SK-N-SH treated with all-trans-retinoic acid at 6 μM for 48 hours (cell line): ENCODE measurements at regions not wholly inside any gene's neighbourhood (a gene's known extent, or its start where the extent isn't known, plus 50 kb on each side); places are given as distances from the start of the nearest gene placed in this dataset.

ENCODE experiments used
- ATAC-seq: fragments of 200-7000 bp; cut with Tn5 transposase; 3 replicates; pipeline ENCODE4 v1.9.1; 2020; ENCODE audit warnings: mild to moderate bottlenecking, moderate library complexity
- BACH2 ChIP-seq: fragments of 250-450 bp; sonication (Bioruptor Pico); IDR thresholded peaks from 2 replicates; pipeline ENCODE4 v1.9.0; 2021; ENCODE audit warnings: mild to moderate bottlenecking, borderline replicate concordance
- CSDC2 ChIP-seq: fragments of 250-450 bp; sonication (Bioruptor Pico); IDR thresholded peaks from 2 replicates; pipeline ENCODE4 v1.5.0; 2020; ENCODE audit warnings: mild to moderate bottlenecking, moderate library complexity
- ESRRG ChIP-seq: fragments of 250-450 bp; sonication (Bioruptor Pico); IDR thresholded peaks from 2 replicates; pipeline ENCODE4 v1.6.1; 2021; ENCODE audit warnings: mild to moderate bottlenecking
- GLIS3 ChIP-seq: fragments of 250-450 bp; sonication (Bioruptor Pico); IDR thresholded peaks from 2 replicates; pipeline ENCODE4 v1.5.0; 2020; ENCODE audit warnings: mild to moderate bottlenecking, moderate library complexity
- ISL1 ChIP-seq: fragments of 250-450 bp; sonication (Bioruptor Pico); IDR thresholded peaks from 2 replicates; pipeline ENCODE4 v2.1.2; 2022; ENCODE audit warnings: mild to moderate bottlenecking, moderate library complexity
- PPARA ChIP-seq: fragments of 250-450 bp; sonication (Bioruptor Pico); IDR thresholded peaks from 2 replicates; pipeline ENCODE4 v1.5.0; 2020; ENCODE audit warnings: mild to moderate bottlenecking, borderline replicate concordance
- RARB ChIP-seq: fragments of 250-450 bp; sonication (Bioruptor Pico); IDR thresholded peaks from 2 replicates; pipeline ENCODE4 v1.8.0; 2021; ENCODE audit warnings: mild to moderate bottlenecking, moderate library complexity
- SNAI2 ChIP-seq: fragments of 250-450 bp; sonication (Bioruptor Pico); IDR thresholded peaks from 2 replicates; pipeline ENCODE4 v1.5.0; 2020; ENCODE audit warnings: mild to moderate bottlenecking, moderate library complexity
- TCF4 ChIP-seq: fragments of 250-450 bp; sonication (Bioruptor Pico); IDR thresholded peaks from 2 replicates; pipeline ENCODE4 v1.8.0; 2021; ENCODE audit warnings: mild to moderate bottlenecking, moderate library complexity, borderline replicate concordance
- TOX ChIP-seq: fragments of 250-450 bp; sonication (Bioruptor Pico); IDR thresholded peaks from 2 replicates; pipeline ENCODE4 v1.8.0; 2021; ENCODE audit warnings: mild to moderate bottlenecking, moderate library complexity, borderline replicate concordance
- ZC3H10 ChIP-seq: fragments of 250-450 bp; sonication (Bioruptor Pico); IDR thresholded peaks from 2 replicates; pipeline ENCODE4 v1.5.1; 2021; ENCODE audit warnings: mild to moderate bottlenecking, moderate library complexity
- ZFP3 ChIP-seq: fragments of 250-450 bp; sonication (Bioruptor Pico); IDR thresholded peaks from 2 replicates; pipeline ENCODE4 v1.5.0; 2020; ENCODE audit warnings: mild to moderate bottlenecking, moderate library complexity
- ZFP30 ChIP-seq: fragments of 450-650 bp; formaldehyde crosslinking; IDR thresholded peaks from 2 replicates; pipeline ENCODE4 v1.5.0; 2022; ENCODE audit warnings: mild to moderate bottlenecking, moderate library complexity
- ZNF565 ChIP-seq: fragments of 450-650 bp; formaldehyde crosslinking; conservative IDR thresholded peaks from 2 replicates; pipeline ENCODE4 v1.5.0; 2020; ENCODE audit warnings: low read depth, mild to moderate bottlenecking, moderate library complexity
- ZNF70 ChIP-seq: fragments of 450-650 bp; formaldehyde crosslinking; IDR thresholded peaks from 2 replicates; pipeline ENCODE4 v1.5.0; 2020; ENCODE audit warnings: mild to moderate bottlenecking, moderate library complexity
- ZNF8 ChIP-seq: fragments of 450-650 bp; formaldehyde crosslinking; IDR thresholded peaks from 2 replicates; pipeline ENCODE4 v1.5.0; 2020; ENCODE audit warnings: mild to moderate bottlenecking, moderate library complexity
- TF ChIP-seq, protein P1 (sequence below): fragments of 250-450 bp; sonication (Bioruptor Pico); IDR thresholded peaks from 2 replicates; pipeline ENCODE4 v1.8.0; 2020; ENCODE audit warnings: mild to moderate bottlenecking, moderate library complexity, borderline replicate concordance
- TF ChIP-seq, protein P2 (sequence below): fragments of 250-450 bp; sonication (Bioruptor Pico); IDR thresholded peaks from 2 replicates; pipeline ENCODE4 v1.5.0; 2020; ENCODE audit warnings: mild to moderate bottlenecking, moderate library complexity
- TF ChIP-seq, protein P3 (sequence below): fragments of 250-450 bp; sonication (Bioruptor Pico); IDR thresholded peaks from 2 replicates; pipeline ENCODE4 v1.5.1; 2021; ENCODE audit warnings: mild to moderate bottlenecking, moderate library complexity
- TF ChIP-seq, protein P4 (sequence below): fragments of 250-450 bp; sonication (Bioruptor Pico); IDR thresholded peaks from 2 replicates; pipeline ENCODE4 v1.5.1; 2020; ENCODE audit warnings: low read depth, mild to moderate bottlenecking, moderate library complexity
- TF ChIP-seq, protein P5 (sequence below): fragments of 250-450 bp; sonication (Bioruptor Pico); IDR thresholded peaks from 2 replicates; pipeline ENCODE4 v1.8.0; 2021; ENCODE audit warnings: low read depth, mild to moderate bottlenecking, moderate library complexity, borderline replicate concordance

DNA sequence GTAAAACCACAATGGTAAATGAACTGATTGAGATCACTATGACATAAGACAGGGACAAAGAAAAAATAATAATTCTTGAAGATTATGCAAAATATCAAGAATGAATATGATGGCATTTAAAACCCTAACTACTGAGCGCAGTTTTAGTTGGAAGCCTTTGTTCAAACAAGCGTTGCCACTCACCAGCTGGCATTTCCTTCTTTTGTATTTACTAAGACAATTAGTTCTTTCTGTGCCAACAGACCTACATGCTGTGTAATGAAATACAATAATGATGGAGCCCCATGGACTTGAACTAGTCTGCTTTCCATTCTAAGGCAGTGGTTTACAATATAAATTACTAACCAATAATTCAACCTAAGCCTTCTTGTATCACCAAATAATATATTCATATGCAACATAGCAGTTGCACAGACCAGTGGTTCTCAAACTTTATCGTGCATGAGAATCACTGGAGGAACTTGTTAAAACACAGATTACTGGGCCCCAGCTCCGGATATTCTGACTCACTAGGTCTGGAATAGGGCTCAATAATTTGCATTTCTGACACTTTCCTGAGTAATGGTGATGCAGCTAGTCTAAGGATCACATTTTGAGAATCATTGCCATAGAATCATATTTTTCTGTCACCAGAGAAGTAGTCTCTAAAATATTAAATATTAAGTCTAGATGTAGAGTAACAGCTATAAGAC, 196.4 kb upstream of the MAGEB18 start:
- ATAC-seq = no peak
- no peak for TF ChIP-seq ZFP3 (CRISPR knock-in tag)
- no peak for TF ChIP-seq CSDC2 (CRISPR knock-in tag)
- no peak for TF ChIP-seq ZNF70 (CRISPR knock-in tag)
- no peak for TF ChIP-seq BACH2 (CRISPR knock-in tag)
- no peak for TF ChIP-seq ZFP30 (CRISPR knock-in tag)
- no peak for TF ChIP-seq PPARA (CRISPR knock-in tag)
- TF ChIP-seq, protein P1, sequence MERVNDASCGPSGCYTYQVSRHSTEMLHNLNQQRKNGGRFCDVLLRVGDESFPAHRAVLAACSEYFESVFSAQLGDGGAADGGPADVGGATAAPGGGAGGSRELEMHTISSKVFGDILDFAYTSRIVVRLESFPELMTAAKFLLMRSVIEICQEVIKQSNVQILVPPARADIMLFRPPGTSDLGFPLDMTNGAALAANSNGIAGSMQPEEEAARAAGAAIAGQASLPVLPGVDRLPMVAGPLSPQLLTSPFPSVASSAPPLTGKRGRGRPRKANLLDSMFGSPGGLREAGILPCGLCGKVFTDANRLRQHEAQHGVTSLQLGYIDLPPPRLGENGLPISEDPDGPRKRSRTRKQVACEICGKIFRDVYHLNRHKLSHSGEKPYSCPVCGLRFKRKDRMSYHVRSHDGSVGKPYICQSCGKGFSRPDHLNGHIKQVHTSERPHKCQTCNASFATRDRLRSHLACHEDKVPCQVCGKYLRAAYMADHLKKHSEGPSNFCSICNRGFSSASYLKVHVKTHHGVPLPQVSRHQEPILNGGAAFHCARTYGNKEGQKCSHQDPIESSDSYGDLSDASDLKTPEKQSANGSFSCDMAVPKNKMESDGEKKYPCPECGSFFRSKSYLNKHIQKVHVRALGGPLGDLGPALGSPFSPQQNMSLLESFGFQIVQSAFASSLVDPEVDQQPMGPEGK (CRISPR knock-in tag) = no peak
- TF ChIP-seq, protein P2, sequence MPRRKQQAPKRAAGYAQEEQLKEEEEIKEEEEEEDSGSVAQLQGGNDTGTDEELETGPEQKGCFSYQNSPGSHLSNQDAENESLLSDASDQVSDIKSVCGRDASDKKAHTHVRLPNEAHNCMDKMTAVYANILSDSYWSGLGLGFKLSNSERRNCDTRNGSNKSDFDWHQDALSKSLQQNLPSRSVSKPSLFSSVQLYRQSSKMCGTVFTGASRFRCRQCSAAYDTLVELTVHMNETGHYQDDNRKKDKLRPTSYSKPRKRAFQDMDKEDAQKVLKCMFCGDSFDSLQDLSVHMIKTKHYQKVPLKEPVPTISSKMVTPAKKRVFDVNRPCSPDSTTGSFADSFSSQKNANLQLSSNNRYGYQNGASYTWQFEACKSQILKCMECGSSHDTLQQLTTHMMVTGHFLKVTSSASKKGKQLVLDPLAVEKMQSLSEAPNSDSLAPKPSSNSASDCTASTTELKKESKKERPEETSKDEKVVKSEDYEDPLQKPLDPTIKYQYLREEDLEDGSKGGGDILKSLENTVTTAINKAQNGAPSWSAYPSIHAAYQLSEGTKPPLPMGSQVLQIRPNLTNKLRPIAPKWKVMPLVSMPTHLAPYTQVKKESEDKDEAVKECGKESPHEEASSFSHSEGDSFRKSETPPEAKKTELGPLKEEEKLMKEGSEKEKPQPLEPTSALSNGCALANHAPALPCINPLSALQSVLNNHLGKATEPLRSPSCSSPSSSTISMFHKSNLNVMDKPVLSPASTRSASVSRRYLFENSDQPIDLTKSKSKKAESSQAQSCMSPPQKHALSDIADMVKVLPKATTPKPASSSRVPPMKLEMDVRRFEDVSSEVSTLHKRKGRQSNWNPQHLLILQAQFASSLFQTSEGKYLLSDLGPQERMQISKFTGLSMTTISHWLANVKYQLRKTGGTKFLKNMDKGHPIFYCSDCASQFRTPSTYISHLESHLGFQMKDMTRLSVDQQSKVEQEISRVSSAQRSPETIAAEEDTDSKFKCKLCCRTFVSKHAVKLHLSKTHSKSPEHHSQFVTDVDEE (CRISPR knock-in tag) = no peak
- no peak for TF ChIP-seq ZNF8 (CRISPR knock-in tag)

DNA sequence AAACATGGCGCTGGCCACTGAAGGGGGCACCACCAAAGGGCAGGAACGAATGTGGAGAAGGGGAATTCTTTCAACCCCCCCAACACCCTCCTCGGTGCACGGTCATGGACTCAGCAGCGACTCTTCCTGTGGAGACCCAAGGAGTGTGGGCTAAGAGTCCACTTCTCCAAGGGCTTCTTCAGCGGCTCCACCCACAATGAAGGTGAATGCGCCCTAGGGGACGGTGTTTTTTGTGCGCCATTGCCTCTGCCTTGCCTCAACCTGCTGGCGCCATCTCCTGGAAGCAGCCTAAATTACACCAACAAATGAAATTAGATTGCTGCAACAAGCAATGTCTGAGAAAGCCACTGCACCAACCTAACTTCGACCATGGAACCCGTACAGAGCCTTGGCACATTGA, 169.2 kb upstream of the MAGEB18 start:
- TF ChIP-seq ZNF565 = no peak
- TF ChIP-seq, protein P1 (CRISPR knock-in tag) = no peak
- no peak for TF ChIP-seq ZFP3 (CRISPR knock-in tag)
- TF ChIP-seq CSDC2 (CRISPR knock-in tag) = no peak
- TF ChIP-seq PPARA (CRISPR knock-in tag) = no peak
- no peak for TF ChIP-seq ZNF8 (CRISPR knock-in tag)
- TF ChIP-seq, protein P3, sequence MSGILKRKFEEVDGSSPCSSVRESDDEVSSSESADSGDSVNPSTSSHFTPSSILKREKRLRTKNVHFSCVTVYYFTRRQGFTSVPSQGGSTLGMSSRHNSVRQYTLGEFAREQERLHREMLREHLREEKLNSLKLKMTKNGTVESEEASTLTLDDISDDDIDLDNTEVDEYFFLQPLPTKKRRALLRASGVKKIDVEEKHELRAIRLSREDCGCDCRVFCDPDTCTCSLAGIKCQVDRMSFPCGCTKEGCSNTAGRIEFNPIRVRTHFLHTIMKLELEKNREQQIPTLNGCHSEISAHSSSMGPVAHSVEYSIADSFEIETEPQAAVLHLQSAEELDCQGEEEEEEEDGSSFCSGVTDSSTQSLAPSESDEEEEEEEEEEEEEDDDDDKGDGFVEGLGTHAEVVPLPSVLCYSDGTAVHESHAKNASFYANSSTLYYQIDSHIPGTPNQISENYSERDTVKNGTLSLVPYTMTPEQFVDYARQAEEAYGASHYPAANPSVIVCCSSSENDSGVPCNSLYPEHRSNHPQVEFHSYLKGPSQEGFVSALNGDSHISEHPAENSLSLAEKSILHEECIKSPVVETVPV (CRISPR knock-in tag) = no peak
- TF ChIP-seq ESRRG (CRISPR knock-in tag) = no peak
- TF ChIP-seq BACH2 (CRISPR knock-in tag) = no peak
- no peak for TF ChIP-seq ZC3H10
- no peak for TF ChIP-seq SNAI2 (CRISPR knock-in tag)
- TF ChIP-seq, protein P2 (CRISPR knock-in tag) = no peak
- TF ChIP-seq, protein P4, sequence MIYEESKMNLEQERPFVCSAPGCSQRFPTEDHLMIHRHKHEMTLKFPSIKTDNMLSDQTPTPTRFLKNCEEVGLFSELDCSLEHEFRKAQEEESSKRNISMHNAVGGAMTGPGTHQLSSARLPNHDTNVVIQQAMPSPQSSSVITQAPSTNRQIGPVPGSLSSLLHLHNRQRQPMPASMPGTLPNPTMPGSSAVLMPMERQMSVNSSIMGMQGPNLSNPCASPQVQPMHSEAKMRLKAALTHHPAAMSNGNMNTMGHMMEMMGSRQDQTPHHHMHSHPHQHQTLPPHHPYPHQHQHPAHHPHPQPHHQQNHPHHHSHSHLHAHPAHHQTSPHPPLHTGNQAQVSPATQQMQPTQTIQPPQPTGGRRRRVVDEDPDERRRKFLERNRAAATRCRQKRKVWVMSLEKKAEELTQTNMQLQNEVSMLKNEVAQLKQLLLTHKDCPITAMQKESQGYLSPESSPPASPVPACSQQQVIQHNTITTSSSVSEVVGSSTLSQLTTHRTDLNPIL (CRISPR knock-in tag) = no peak
- no peak for TF ChIP-seq ZNF70 (CRISPR knock-in tag)
- TF ChIP-seq RARB (CRISPR knock-in tag) = no peak
- no peak for TF ChIP-seq GLIS3 (CRISPR knock-in tag)
- no peak for TF ChIP-seq TCF4 (CRISPR knock-in tag)
- TF ChIP-seq, protein P5, sequence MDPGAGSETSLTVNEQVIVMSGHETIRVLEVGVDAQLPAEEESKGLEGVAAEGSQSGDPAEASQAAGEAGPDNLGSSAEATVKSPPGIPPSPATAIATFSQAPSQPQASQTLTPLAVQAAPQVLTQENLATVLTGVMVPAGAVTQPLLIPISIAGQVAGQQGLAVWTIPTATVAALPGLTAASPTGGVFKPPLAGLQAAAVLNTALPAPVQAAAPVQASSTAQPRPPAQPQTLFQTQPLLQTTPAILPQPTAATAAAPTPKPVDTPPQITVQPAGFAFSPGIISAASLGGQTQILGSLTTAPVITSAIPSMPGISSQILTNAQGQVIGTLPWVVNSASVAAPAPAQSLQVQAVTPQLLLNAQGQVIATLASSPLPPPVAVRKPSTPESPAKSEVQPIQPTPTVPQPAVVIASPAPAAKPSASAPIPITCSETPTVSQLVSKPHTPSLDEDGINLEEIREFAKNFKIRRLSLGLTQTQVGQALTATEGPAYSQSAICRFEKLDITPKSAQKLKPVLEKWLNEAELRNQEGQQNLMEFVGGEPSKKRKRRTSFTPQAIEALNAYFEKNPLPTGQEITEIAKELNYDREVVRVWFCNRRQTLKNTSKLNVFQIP (CRISPR knock-in tag) = no peak
- TF ChIP-seq TOX (CRISPR knock-in tag) = no peak
- no peak for TF ChIP-seq ISL1 (CRISPR knock-in tag)
- no peak for ATAC-seq
